ENCODE measurements at regions not wholly inside any gene's neighbourhood (a gene's known extent, or its start where the extent isn't known, plus 50 kb on each side); places are given as distances from the start of the nearest gene placed in this dataset.
"Not testable (repeated sequence)": the region's sequence is repeated elsewhere in the genome, so short reads cannot be mapped to it uniquely, and the experiment has no call there.

DNA sequence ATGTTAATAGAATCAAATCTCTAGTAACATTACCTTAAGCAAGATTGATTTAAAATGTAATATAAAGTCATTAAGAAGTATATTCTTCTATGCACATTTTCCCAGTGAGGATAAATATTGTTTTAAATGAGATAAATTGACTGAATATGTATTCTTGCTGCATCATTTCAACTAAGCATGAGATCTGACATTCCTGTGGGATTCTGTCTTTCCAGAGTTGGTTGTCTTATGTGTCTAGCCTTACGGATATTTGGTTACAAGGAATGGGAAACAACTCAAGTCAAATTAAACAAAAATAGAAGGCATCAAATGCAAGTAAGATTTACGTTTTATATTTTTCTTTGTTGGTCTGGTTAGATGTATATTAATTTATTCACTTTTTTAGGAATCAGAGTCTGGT, 287.5 kb downstream of the PTGER3 start:
- DNase-seq, result no peak

DNA sequence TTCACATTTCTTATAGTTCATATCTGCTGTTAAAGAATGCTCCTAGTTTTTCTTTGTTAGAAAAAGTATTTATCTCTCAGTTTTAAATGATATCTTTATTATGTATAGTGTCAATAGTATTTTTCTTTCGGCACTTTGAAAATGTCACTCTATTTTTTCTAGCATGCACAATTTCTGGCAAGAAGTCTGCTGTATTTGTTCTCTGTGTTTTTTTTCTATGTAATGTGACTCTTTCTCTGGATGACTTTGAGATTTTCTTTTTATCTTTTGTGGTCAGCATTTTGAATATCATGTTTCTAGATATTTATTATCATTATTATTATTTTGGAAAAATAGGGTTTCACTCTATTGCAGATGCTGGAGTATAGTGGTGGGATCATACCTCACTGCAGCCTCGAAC, 285.2 kb downstream of the PTGER3 start:
- no peak for DNase-seq

DNA sequence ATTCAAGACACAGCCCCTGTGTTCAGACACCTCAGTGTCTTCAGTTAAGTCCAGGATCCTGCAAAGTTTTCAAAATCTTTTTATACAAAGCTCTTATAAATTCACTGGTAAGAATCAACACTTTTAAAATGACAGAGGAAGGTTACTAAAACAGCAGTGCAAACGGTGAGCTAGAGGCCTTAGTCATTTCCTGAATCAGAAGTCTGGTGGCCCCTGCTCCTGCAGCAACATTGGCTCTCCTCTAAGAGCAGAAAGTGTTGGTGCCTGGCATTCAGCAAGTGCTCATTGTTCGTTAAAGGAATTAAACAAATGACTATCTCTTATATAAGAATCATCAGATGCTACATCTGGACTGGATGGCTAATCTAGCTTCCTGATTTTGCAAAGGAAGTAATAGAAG, 282.9 kb downstream of the PTGER3 start:
- DNase-seq, result peak in 2 of 3 donors; percentile 1 to 9

DNA sequence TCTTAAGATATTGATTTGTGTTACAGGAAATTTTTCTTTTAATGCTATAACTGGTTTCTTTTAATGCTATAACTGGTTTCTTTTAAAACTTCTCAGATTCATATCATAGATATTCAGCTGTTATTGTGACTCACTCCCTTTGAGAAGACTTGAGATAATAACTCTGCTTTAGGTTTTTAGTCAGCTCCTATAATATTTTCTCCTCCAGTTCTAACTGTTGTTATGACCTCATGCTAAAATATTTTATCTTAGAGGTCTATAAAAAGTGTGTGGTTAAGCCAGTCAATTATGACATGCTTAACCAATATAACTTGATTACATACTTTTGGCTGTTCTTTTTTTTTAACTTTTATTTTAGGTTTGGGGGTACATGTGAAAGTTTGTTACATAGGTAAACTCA, 280.2 kb downstream of the PTGER3 start:
- DNase-seq, result no peak

DNA sequence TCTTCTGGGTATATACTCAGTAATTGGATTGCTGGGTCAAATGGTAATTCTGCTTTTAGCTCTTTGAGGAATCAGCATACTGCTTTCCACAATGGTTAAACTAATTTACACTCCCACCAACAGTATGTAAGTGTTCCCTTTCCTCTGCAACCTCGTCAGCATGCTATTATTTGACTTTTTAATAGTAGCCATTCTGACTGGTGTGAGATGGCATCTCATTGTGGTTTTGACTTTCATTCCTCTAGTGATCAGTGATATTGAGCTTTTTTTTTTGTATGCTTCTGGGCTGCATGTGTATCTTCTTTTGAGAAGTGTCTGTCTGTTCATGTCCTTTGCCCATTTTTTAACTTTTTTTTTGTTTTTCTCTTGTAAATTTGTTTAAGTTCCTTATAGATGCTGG, 279.4 kb downstream of the PTGER3 start:
- DNase-seq, result no peak

DNA sequence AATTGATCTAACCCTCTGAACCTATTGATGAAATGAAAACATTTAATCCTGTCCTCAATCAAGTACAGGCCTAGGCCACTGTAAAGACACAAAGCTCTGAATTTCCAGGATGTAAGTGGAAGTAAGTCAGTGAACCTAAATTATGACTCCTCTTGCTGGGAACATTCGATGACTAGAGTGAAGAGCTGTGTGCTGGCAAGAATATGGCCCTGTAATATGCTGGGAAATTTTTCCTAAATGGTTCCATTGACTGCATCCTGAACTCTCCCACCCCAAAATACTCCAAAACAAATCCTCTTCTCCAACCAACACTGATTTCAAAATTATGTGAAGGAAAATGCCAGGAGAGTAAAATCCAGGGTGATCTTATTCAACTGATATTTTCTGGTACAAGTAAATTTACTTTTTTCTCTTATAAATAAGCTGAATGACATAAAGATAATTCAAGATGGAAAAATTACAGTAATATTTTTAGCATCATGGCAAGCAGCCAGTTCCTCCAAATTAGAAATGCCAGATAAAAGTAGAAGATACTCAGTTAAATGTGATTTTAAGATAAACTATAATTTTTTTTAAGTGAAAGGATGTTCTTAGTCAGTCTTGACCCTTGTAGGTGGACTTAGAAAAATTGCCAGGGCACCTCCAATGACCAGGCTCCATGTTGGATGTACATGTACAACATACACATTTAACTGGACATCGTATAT, 269.4 kb downstream of the PTGER3 start:
- no peak for DNase-seq

DNA sequence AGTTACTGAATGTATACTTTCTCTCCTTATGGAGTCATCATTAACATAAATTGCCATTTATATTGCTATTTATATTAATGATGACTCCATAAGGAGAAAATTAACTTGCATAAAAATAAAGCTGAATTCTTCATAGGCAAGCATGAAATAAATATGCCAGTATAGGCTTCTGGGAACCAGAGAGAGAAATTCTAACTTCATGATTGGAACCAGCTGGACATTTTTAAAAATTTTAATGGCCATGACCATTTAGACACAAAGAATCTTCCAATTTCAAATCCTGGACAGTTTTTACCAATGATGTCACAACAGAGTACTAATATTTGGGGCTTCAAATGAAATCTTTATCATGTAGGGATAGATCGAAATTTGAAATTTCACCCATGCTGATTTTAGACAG, 268.7 kb downstream of the PTGER3 start:
- no peak for DNase-seq

DNA sequence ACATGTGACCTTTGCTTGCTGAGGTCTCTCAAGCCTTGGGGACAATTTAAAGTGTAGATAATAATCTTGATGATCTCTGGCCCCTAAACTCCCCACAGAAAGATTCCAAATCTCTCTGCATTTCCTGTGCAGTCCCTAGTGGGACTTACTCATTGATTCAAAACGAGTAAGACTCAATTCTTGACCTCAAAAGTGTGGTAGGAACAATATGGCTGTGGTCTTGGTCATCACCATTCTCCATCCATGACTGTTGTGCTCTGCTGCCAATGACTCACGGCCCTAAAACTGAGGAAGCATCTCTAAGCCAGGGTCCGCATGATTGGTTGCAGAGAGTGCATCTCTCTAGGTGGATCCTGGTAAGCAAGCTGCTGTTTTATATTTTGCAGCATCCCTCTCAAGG, 268.0 kb downstream of the PTGER3 start:
- no peak for DNase-seq

DNA sequence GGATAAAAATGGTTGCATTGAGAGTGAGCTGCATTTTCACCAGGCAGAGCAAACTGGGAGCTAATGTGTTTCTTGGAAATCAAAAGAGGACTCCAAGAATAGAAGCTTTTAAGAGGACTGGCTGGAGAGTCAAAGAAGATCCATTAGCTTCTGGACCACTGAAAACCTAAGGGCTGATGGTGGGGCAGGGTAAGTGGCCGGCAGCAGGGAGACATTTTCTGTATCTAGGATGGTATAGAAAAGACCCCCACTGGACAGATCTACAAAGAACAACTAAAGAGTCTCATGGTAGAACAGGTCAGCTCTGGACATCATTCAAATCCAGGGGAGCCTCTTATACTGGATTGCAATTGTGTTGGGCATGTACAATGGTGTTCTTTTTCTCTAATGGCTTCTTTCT, 262.3 kb downstream of the PTGER3 start:
- no peak for DNase-seq

DNA sequence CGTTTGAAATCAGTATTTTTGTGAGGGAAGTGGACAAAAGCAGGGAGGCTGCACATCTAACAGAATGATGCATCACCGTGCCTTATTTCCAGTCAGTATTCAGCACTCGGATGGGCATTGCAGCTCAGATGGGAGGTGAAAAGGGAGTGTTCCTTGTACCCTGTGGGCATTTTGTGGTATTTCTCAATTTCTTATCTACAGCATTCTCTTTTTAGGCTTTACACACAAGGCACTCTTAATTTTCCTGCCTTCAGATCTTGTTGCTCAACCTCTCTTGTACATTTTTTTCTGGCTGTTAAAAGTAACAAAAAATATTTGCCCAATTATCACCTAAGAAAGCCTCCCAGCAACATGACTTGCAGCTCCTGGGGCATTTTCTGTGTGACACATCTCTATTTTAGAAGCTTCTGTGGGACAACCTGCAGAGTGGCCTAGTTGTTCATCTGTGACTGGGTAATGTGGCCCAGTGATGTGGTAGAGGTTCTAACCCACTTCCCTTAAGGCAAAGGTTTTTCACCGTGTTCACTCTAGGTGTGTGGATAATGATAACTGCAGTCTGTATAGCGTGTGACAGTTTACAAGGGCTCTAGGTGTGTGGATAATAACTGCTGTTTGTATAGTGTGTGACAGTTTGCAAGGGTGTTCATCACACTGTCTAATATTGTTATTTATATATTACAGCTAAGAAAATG, 257.2 kb downstream of the PTGER3 start:
- DNase-seq, result no peak

DNA sequence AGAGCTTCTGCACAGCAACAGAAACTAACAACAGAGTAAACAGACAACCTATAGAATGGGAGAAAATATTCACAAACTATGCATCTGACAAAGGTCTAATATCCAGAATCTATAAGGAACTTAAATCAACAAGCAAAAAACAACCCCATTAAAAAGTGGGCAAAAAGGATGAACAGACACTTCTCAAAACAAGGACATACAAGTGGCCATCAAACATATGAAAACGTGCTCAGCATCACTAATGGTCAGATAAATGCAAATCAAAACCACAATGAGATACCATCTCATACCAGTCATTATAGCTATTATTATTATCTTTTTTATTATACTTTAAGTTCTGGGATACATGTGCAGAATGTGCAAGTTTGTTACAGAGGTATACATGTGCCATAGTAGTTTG, 252.6 kb downstream of the PTGER3 start:
- not testable (repeated sequence) for DNase-seq

DNA sequence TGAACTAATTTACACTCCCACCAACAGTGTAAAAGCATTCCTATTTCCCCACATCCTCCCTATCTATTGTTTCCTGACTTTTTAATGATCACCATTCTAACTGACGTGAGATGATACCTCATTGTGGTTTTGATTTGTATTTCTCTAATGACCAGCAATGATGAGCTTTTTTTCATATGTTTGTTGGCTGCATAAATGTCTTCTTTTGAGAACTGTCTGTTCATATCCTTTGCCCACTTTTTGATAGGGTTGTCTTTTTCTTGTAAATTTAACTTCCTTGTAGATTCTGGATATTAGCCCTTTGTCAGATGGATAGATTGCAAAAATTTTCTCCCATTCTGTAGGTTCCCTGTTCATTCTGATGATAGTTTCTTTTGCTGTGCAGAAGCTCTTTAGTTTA, 251.3 kb downstream of the PTGER3 start:
- not testable (repeated sequence) for DNase-seq

DNA sequence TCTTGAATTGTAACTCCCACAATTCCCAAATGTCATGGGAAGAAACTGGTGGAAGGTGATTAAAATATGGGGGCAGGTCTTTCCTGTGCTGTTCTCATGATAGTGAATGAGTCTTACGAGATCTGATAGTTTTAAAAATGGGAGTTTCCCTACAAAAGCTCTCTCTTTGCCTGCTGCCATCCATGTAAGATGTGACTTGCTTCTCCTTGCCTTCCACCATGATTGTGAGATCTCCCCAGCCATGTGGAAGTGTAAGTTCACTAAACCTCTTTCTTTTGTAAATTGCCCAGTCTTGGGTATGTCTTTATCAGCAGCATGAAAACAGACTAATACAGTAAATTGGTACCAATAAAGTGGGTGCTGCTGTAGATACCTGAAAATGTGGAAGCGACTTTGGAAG, 245.0 kb downstream of the PTGER3 start:
- not testable (repeated sequence) for DNase-seq

DNA sequence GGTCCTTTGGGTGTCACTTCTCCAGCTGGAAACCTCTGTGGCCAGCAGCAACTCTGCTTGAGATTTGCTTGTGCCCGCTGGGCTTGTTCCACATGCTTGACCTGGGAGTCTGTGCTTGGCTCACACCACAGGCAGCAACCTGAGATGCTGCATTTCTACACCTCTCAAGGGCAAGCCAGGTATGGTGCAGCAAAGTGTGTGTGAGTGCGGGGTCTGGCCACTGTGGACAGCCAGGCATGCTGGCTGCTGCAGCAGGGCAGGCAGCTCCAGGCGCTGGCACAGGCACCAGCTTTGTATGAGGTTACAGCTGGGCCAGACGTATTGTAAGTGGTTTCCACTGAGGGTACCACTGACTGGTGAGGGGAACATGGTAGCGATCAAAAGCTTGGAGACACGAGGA, 242.0 kb downstream of the PTGER3 start:
- DNase-seq, result no peak

DNA sequence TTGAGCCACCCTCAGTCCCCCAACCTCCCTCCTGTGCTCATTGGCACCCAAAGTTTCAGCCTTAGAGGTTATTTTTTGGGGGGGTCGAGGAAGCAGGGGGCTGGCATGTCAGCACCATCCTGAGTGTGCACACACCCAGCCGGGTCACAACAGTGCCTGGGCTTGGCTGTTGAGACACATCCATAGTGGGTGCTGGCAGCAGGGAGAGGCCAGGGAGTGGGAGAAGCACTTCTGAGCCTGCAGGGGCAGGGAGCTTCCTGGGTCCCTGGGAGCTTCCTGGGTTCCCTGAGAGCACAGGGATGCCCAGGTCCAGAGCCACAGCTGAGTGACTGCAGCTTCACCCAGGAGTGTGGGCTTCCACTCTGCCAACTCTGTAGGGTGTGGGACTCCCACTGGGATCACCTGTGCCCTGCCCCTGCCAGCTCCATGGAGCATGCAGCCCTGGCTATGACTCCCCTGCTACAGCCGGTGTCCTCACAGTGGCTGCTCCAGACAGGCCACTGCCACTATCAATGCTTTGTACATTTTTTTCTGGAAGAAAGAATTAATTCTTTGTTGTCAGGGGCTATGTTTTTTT, 240.4 kb downstream of the PTGER3 start:
- no peak for DNase-seq

DNA sequence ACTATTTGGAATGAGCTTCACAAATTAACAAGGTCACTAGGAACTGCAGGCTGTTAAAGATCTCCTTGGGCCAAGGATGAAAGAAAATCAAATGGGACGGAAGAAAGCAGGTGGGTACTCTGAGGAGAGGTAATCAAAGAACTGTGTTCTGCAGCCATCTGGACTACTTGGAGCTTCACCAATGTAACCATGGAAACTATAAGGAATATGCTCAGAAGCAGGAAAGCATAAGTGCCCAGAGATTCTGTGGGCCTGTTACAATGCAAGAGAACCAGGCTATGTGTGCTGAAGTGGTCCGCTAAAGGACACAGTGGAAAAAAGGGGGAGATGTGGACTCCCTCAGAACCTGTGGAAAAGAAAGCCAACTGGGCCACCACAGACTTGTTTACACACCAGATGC, 238.5 kb downstream of the PTGER3 start:
- DNase-seq, result no peak

DNA sequence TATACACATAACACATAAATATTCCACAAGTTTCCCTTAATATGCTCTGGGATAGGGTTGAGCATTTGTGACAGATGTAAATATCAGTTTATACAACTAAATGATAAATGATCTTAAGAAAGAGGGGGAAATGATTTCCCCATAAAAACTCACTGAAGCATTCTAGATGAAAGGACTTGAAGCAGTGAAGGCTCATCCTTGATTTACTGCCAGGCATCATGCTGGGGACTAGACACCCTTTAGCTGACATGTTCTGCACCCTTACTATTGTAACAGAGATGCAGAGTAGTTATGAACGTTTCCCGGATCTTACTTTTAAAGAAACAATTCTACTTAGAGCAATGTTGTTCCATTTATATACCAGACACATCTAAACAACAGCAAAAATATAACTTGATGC, 235.8 kb downstream of the PTGER3 start:
- DNase-seq, result no peak

DNA sequence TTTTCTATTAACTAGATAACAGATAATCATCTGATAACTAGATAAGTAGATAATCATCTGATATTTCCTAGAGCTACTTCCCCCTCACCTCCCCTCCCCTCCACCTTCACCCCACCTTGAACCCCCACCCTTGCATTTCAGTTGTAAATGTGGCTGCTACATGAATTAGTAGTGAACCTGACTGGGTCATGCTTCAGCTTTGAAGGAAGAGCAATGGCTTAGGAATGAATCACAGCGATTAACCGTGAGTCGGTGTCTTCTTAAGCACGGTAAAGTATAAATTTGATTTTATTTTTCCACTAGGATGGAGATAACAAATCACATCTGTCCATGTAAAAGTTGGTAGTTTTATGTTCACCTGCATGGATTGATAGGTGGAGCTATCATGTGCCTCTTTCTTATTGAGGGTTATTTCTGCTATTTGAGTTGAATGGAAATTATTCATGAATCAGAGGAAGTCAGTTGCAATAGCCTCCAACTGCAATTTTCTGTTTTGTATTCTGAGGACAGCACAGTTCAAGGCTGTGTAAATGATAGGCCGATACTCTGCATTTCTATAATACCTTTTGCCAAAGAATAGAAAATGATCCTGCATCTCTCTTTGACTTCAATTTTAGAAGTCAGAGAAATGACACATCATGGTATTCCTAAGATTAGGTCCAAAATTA, 235.0 kb downstream of the PTGER3 start:
- no peak for DNase-seq

DNA sequence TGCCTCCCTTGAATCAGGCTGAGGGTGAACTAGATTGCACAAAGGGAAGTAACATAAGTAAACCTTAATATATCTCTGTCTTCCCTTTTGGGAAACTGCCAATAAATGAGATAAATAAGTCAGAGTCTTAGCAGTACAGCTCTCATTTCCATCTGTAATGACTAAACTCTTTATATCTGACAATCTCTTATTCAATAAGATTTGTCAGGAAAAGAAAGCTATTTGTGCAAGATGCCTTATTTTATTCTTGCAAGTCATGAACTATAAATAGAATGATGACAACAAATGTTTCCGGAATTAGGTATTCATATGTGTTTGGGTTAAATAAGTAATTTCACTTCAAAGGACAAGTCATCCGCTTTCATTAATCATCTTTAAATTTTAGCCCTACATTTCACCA, 229.2 kb downstream of the PTGER3 start:
- peak; percentile 21 to 83 (median 74) for DNase-seq

DNA sequence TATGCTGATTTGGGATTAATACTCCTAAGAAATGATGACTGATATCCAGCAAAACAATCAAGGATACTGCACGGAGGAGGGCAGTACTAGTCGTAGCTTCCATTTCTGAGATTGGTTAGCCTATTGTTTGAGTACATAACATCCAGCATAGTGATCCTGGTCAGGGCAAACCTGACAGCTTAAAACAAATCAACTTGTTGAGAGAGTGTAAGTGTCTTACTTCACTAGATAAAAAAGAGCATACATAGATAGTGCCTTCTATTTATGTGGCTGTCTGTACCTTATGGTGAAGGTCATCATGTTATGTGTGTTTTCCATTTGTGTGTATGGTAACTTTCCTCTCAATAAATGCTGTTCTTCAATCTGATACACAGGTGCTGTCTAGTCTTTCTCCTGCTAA, 228.4 kb downstream of the PTGER3 start:
- no peak for DNase-seq

DNA sequence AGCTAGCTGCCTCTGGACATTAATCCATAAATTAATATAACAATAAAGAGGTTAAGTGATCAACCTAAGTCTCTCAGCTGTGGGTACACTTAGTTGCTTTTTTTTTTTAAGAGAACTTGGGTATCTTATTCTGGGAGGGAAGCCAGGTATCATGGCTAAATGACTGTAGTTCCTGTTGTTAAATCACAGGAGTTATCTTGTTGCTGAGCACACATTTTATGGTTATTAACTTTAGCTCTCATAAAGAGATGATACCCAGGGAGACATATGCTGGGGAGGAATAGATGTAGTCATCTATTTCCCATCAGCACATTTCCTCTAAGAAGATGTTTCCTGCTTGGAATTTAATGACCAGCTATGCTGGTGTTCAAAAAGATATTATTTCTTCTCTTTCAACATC, 227.8 kb downstream of the PTGER3 start:
- DNase-seq, result no peak

DNA sequence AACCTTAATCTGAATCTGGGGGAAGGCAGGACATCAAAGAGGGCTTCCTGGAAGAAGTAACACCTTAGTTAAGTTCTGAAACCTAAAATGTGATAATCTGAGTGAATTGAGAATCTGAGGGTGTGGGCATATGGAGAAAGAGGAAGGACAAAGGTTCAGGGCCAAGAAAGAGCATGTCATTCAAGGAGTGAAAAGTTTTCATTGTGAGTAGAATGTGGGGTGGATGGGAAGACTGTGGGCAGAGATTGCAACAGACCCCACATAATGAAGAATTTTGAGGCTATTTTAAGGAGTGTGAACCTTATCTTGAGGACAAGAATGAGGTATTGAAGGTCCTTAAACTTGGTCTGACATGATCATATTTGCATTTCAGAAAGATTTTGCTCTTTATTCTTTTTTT, 227.2 kb downstream of the PTGER3 start:
- DNase-seq, result peak; percentile 49 to 53 (median 52)

DNA sequence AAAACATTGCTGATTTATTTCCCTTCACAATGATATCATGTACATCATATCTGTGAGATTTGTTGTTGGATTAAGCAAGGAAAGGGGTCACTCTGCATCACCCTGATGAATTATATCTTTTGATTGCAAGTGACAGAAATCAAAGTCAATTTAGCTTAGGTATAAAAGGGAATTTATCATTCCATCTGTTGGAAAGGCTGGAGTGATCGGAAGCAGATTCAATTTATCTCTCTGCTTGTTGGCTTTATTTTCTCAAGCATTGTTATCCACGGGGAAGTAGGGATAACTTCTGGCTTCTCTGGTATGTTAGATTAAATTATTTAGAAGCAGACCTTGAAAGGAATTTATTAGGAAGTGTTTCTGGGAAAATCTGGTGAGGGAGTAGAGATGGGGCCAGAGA, 226.6 kb downstream of the PTGER3 start:
- DNase-seq, result no peak

DNA sequence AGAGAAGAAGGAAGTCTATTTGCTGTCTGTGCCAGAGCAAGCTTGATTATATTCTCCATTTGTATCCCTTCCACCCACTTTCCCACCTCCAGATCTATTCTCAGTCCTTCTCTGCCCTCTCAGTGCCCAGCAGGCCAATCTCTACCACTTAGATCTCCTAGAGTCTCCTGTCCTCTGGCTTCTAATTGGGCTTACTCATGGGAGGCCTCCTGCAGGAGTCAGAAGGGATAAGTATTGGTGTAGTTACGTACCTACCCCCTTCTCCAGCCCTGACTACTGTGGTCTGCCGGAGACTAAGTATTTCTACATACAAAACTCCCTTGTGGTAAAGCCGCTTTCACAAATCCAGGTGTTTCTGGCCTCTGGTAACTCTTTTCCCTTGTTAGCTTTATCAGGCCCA, 221.2 kb downstream of the PTGER3 start:
- DNase-seq, result no peak
